ENCODE measurements at regions not wholly inside any gene's neighbourhood (a gene's known extent, or its start where the extent isn't known, plus 50 kb on each side); places are given as distances from the start of the nearest gene placed in this dataset.

GRCh38 chr9:126056312-126057021 lies 270.2 kb upstream of the MVB12B start:
- H3K27ac ChIP-seq: no peak overlapping the region
- TF ChIP-seq ZFX (IDR thresholded peaks at IDR 0.05) (no peak), CTCF (conservative IDR thresholded peaks at IDR 0.05) (no peak)

GRCh38 chr9:126057121-126057825 lies 269.4 kb upstream of the MVB12B start:
- H3K27ac ChIP-seq: no peak overlapping the region
- no peak for TF ChIP-seq CTCF (conservative IDR thresholded peaks at IDR 0.05)
- TF ChIP-seq ZFX (IDR thresholded peaks at IDR 0.05): no peak

- no peak overlapping the region for H3K27ac ChIP-seq
- TF ChIP-seq ZFX (IDR thresholded peaks at IDR 0.05): no peak
These were observed 268.6 kb upstream of the MVB12B start for GRCh38 chr9:126058011-126058531.

GRCh38 chr9:126058591-126058990 lies 268.0 kb upstream of the MVB12B start:
- H3K27ac ChIP-seq: no peak overlapping the region

GRCh38 chr9:126061575-126061974 lies 265.1 kb upstream of the MVB12B start:
- no peak overlapping the region for H3K27ac ChIP-seq
- no peak for TF ChIP-seq ZFX (IDR thresholded peaks at IDR 0.05)
- no peak for TF ChIP-seq CTCF (conservative IDR thresholded peaks at IDR 0.05)

More at GRCh38 chr9:126058591-126058990, 268.0 kb upstream of the MVB12B start:
- no peak for TF ChIP-seq ZFX (IDR thresholded peaks at IDR 0.05)
- TF ChIP-seq CTCF (conservative IDR thresholded peaks at IDR 0.05): no peak

- TF ChIP-seq ZFX (IDR thresholded peaks at IDR 0.05) (no peak), CTCF (conservative IDR thresholded peaks at IDR 0.05) (no peak)
- no peak overlapping the region for H3K27ac ChIP-seq
These were observed 264.3 kb upstream of the MVB12B start for GRCh38 chr9:126062158-126062886.

GRCh38 chr9:126063326-126063725 lies 263.3 kb upstream of the MVB12B start:
- H3K27ac ChIP-seq: no peak overlapping the region
- TF ChIP-seq ZFX (IDR thresholded peaks at IDR 0.05): no peak
- TF ChIP-seq CTCF (conservative IDR thresholded peaks at IDR 0.05): no peak

All from C4-2B (cell line).